ENCODE measurements at regions not wholly inside any gene's neighbourhood (a gene's known extent, or its start where the extent isn't known, plus 50 kb on each side); places are given as distances from the start of the nearest gene placed in this dataset.

DNA sequence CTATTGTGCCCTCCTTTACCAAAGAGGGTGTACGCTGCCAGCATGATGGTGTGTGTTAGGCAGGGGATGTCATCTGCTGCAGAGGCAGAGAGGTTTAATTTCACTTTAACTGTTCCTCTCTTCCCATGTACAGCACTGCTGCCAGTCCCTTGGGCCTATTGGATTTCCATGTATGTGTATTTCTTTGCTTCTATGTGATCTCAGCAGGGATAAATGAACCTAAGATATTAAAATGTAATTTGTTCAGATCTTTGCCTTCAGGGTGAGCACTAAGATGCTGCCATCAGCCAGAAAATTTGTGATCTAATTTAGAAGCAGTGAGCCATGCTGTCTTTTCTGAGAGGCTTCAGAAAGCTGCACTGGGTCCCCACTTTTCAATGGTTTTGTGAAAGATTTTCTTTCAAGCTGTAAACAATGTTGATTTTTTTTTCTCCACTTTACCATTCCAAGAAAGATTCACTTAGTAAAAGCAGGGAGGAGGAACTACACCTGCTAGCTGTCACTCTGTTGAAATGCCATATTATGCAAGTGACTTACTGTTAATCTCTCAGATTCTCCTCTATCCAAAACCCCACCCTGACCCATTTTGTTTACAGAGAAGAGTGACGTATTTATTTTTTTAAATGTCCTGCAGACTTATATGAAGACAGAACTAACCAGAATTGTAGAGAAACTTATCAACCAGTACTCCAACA lies 261.9 kb downstream of the TBL1XR1 start:
- 3% methylated on average over 2 of the region's 2 CpGs for WGBS (ENCODE audit: insufficient coverage, low coverage, missing lambda C conversion rate)
- Histone ChIP-seq H3K79me2 (ENCODE audit: control insufficient read depth, insufficient read depth, low read length) (no peaks in the 10 kb centered on the region), H3K27me3 (ENCODE audit: control insufficient read depth in 2 of 2, insufficient read depth in 2 of 2, low read length in 2 of 2) (no peaks in the 10 kb centered on the region), H3K9ac (ENCODE audit: insufficient read depth in 1 of 2, low read depth in 2 of 2, low read length in 2 of 2) (no peak overlapping the region), H3K4me1 (replicated peaks in 1 of 2; ENCODE audit: control insufficient read depth in 2 of 2, insufficient read depth in 2 of 2, low read length in 2 of 2) (peaks cover 0 to 6% of the 10 kb centered on the region in 2 experiments; a peak in 1 of 5 replicates), H3K36me3 (ENCODE audit: control insufficient read depth, insufficient read depth, low read length) (no peaks in the 10 kb centered on the region), H4K20me1 (replicated peaks; ENCODE audit: control insufficient read depth, insufficient read depth, low read length) (no peaks in the 10 kb centered on the region), H3K9me1 (ENCODE audit: control insufficient read depth, insufficient read depth, low read length) (no peaks in the 10 kb centered on the region), H3K4me3 (no peak overlapping the region), H3K27ac (ENCODE audit: extremely low read depth, low read depth, low read length) (no peak overlapping the region), H3K4me2 (ENCODE audit: insufficient read depth, low read length) (no peak overlapping the region), H2AFZ (ENCODE audit: low read depth, low read length) (no peak overlapping the region), H3K9me3 (replicated peaks; ENCODE audit: control insufficient read depth, insufficient read depth, low read depth, low read length) (no peaks in the 10 kb centered on the region)
- ATAC-seq: no peak
- no peak for FAIRE-seq
- POLR2A ChIA-PET: no interaction called here
- BruUV-seq (replicated peaks): no TSS peak
- no peak for TF ChIP-seq NUFIP1 (IDR thresholded peaks at IDR 0.05; ENCODE audit: partially characterized antibody)
- no peak for DNase-seq (ENCODE audit: extremely low read depth in 1 of 4, low spot score in 3 of 4)
- in situ Hi-C loops (cut with MboI): loop anchor here (10.0 kb wide), 1 partner anchor 411 kb away; no protein-coding TSS in a partner anchor
- CTCF ChIA-PET (ENCODE audit: low intra/inter-chr PET ratio): no interaction called here
- intact Hi-C loops (cut with micrococcal nuclease): loop anchor here (5.0 to 10.0 kb wide), 2 partner anchors 118 to 1449 kb away; no protein-coding TSS in a partner anchor

- H2AFZ ChIP-seq (ENCODE audit: low read depth, low read length): no peak overlapping the region
- in situ Hi-C loops (cut with MboI) (loop anchor here (10.0 kb wide), 1 partner anchor 410 kb away; no protein-coding TSS in a partner anchor), intact Hi-C loops (cut with micrococcal nuclease) (loop anchor here (5.0 to 10.0 kb wide), 2 partner anchors 117 to 1450 kb away; no protein-coding TSS in a partner anchor)
- H3K4me2 ChIP-seq (ENCODE audit: insufficient read depth, low read length): no peak overlapping the region
- no peak for ATAC-seq
- H3K27ac ChIP-seq (ENCODE audit: extremely low read depth, low read depth, low read length): no peak overlapping the region
- ChIA-PET CTCF (ENCODE audit: low intra/inter-chr PET ratio) (no interaction called here), POLR2A (no interaction called here)
- no peaks in the 10 kb centered on the region for H3K79me2 ChIP-seq (ENCODE audit: control insufficient read depth, insufficient read depth, low read length)
- no peaks in the 10 kb centered on the region for H3K9me3 ChIP-seq (replicated peaks; ENCODE audit: control insufficient read depth, insufficient read depth, low read depth, low read length)
- BruUV-seq (replicated peaks): no TSS peak
- DNase-seq (ENCODE audit: extremely low read depth in 1 of 4, low spot score in 3 of 4): no peak
- WGBS (ENCODE audit: insufficient coverage, low coverage, missing lambda C conversion rate): 0% methylated on average over 2 of the region's 2 CpGs
- H3K9me1 ChIP-seq (ENCODE audit: control insufficient read depth, insufficient read depth, low read length): no peaks in the 10 kb centered on the region
- FAIRE-seq: no peak
- H4K20me1 ChIP-seq (replicated peaks; ENCODE audit: control insufficient read depth, insufficient read depth, low read length): no peaks in the 10 kb centered on the region
- H3K4me1 ChIP-seq (replicated peaks in 1 of 2; ENCODE audit: control insufficient read depth in 2 of 2, insufficient read depth in 2 of 2, low read length in 2 of 2): peaks cover 0 to 6% of the 10 kb centered on the region in 2 experiments; a peak in 1 of 5 replicates
- H3K27me3 ChIP-seq (ENCODE audit: control insufficient read depth in 2 of 2, insufficient read depth in 2 of 2, low read length in 2 of 2): no peaks in the 10 kb centered on the region
- H3K36me3 ChIP-seq (ENCODE audit: control insufficient read depth, insufficient read depth, low read length): no peaks in the 10 kb centered on the region
- no peak for TF ChIP-seq NCOA6 (IDR thresholded peaks at IDR 0.05)
- no peak for TF ChIP-seq SRSF3 (IDR thresholded peaks at IDR 0.05; ENCODE audit: insufficient read depth, low read length)
- no peak for TF ChIP-seq KLF1 (tag; IDR thresholded peaks at IDR 0.05)
- no peak for TF ChIP-seq ZNF354B (CRISPR knock-in tag; IDR thresholded peaks at IDR 0.05)
- TF ChIP-seq ZNF766 (CRISPR knock-in tag; conservative IDR thresholded peaks at IDR 0.05): no peak
- no peak for TF ChIP-seq ARHGAP35 (IDR thresholded peaks at IDR 0.05; ENCODE audit: partially characterized antibody)
- no peak for TF ChIP-seq ZNF436 (CRISPR knock-in tag; IDR thresholded peaks at IDR 0.05)
- TF ChIP-seq ZEB2 (IDR thresholded peaks at IDR 0.05): no peak
- no peak for TF ChIP-seq ZNF586 (CRISPR knock-in tag; conservative IDR thresholded peaks at IDR 0.05)
- no peak for TF ChIP-seq MTF1 (CRISPR knock-in tag; IDR thresholded peaks at IDR 0.05; ENCODE audit: borderline replicate concordance)
- H3K4me3 ChIP-seq: no peak overlapping the region
- H3K9ac ChIP-seq (ENCODE audit: insufficient read depth in 1 of 2, low read depth in 2 of 2, low read length in 2 of 2): no peak overlapping the region
Observed at GRCh38 chr3:176934698-176935097, 262.6 kb downstream of the TBL1XR1 start.

All from K562 (cell line).